Activated CD8-positive, alpha-beta memory T cell treated with anti-CD3 and anti-CD28 coated beads, Interleukin-2, amount 50 U/mL, for 24 hours (primary cell): ENCODE measurements at regions not wholly inside any gene's neighbourhood (a gene's known extent, or its start where the extent isn't known, plus 50 kb on each side); places are given as distances from the start of the nearest gene placed in this dataset.

Experiments
- DNase-seq: peaks from one replicate; pipeline ENCODE4 v3.0.0-alpha.2; 2020; ENCODE audit errors: extremely low read depth

- no peak for DNase-seq
These were observed 75.0 kb upstream of the DUSP10 start for GRCh38 chr1:221816899-221817298.

- no peak for DNase-seq
These were observed 73.8 kb upstream of the DUSP10 start for GRCh38 chr1:221815660-221816059.

- DNase-seq, result no peak
These were observed 72.0 kb upstream of the DUSP10 start for GRCh38 chr1:221813887-221814286.

- DNase-seq, result no peak
These were observed 71.2 kb upstream of the DUSP10 start for GRCh38 chr1:221812905-221813597.

DNA sequence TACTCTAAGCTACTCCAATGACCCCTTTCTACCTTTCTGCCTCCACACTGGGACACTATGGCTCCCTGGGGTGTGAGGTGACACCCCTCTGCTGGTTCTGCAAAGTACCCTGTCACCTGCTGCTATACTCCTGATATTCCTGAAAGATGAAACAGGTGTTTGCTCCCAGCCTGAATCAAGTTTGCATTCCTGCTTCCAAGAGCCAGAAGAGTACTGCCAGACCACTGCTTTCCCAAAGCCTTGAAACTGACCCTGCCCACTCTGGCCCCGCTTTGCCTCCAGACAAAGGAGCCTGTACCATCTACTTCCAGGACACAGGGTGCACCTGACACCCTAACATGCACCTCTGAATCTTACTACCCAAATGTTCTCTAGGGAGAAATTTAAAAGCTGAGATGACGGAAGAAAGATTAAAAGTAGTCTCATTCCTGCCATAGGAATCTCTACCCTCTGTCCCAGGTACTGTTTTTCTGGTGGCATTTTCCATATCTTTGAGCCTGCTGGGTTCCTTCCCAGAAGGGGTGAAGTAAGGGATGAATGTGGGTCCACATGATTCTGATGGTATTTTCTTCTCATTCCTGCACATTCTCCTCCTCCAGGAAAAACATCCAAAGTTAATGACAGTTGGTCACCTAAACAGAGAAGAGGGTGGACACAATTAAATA is 70.3 kb upstream of the DUSP10 start:
- no peak for DNase-seq

GRCh38 chr1:221810406-221810805 is 68.5 kb upstream of the DUSP10 start:
- no peak for DNase-seq

DNA sequence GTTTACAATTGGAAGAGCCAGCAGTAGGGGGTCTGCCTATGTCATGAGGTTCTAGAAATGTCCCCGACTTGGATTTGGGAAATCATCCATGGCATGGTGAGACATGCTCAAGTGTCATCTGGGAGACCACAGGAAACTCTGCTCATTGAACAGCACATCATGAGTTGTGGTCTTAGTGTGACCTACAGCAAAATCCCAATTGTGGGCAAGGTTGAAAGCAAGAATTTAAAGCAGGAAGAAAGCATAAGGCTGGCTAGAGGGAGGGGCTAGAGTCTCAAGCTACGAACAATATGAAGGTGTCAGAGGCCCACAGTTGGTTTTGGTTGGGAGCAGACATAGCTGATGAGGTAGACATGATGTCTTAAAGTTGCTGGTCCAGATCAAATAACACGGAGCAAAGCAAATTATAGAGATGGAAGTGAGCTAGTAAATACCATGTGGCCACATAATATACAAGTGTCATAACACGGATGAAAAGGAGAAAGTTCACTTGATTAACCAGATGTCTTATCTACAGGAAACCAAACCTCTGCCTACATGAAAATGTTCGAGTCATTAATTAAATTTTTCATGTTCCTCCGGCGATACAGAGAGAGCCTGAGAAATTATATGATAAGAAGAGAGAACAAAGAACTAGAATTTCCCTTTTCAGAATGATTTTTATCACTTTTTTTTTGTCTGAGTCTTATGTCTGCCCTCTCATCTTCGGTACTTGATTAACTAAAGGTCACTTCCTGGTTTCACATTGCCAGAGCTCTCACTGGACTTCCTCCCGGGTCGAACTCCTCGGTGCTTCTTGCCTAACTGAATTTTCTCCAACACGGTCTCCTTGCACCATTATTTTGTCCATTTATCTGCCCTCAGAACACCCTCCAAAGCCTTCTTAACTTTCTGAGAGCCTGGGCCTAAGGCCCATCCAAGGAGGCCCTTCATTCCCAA is 67.5 kb upstream of the DUSP10 start:
- DNase-seq, result no peak

GRCh38 chr1:221806984-221807383 is 65.1 kb upstream of the DUSP10 start:
- no peak for DNase-seq

GRCh38 chr1:221806236-221806635 is 64.3 kb upstream of the DUSP10 start:
- DNase-seq, result no peak

- DNase-seq, result no peak
These were observed 63.2 kb upstream of the DUSP10 start for GRCh38 chr1:221805121-221805520.

- DNase-seq, result no peak
These were observed 62.4 kb upstream of the DUSP10 start for GRCh38 chr1:221804303-221804702.

- DNase-seq, result no peak
These were observed 60.1 kb upstream of the DUSP10 start for GRCh38 chr1:221801773-221802516.

GRCh38 chr1:221801251-221801661 is 59.4 kb upstream of the DUSP10 start:
- DNase-seq, result no peak

DNA sequence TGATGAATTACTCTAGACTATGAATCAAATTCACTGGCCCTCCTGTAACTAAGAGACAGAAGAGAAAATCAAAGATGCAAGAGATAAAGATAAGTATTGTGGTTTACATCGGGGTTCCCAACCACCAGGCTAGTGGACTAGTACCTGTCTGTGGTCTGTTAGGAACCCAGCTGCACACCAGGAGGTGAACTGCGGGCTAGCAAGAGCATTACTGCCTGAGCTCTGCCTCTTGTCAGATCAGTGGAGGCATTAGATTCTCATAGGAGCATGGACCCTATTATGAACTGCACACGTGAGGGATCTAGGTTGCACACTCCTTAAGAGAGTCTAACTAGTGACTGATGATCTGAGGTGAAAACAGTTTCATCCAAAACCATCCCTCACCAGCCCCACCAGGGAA is 58.9 kb upstream of the DUSP10 start:
- DNase-seq, result no peak

GRCh38 chr1:221797506-221797905 is 55.6 kb upstream of the DUSP10 start:
- DNase-seq, result no peak

- no peak for DNase-seq
These were observed 54.8 kb upstream of the DUSP10 start for GRCh38 chr1:221796700-221797099.

- DNase-seq, result no peak
These were observed 53.5 kb upstream of the DUSP10 start for GRCh38 chr1:221795380-221795779.

- DNase-seq, result no peak
These were observed 53.0 kb upstream of the DUSP10 start for GRCh38 chr1:221794935-221795334.

GRCh38 chr1:221794079-221794670 is 52.3 kb upstream of the DUSP10 start:
- no peak for DNase-seq

DNA sequence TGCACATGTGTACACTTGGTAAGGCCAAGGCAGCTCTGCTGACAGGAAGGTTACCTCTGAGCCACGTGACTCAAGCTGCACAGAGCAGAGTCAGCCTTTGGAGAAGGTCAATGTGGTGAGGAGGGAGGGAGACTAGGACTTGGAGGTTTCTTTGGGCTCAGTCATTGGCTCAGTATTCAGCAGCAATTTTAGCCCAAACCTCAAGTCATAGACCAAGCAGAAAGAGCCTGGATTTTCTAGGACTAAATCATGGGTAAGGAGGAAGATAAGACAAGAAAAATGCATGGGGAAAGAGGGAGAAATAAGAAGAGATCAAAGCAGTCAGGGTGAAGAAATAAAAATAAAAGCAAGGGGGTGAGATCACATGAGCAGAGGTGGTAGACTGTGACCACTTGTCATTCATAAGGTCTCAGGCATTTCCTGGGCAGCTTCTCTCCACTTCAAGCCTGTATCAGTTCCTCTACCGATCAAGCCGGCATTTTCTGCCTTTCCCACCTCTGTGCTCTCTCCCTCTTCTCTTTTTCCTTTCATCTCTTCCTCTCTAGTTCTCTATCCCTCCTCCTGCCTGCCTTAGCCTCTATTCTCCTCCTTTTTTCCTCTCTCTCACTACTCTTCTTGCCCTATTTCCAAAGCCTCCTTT is 51.7 kb upstream of the DUSP10 start:
- no peak for DNase-seq

- DNase-seq, result no peak
These were observed 50.0 kb upstream of the DUSP10 start for GRCh38 chr1:221791846-221792245.
